Erythroblast (primary cell): ENCODE measurements at regions not wholly inside any gene's neighbourhood (a gene's known extent, or its start where the extent isn't known, plus 50 kb on each side); places are given as distances from the start of the nearest gene placed in this dataset.

Experiments
- GATA1 ChIP-seq: IDR thresholded peaks from 2 replicates; pipeline ENCODE4 v1.6.1; 2011; ENCODE audit warnings: low read depth, mild to moderate bottlenecking, control low read depth, low read length, moderate library complexity
- POLR2A ChIP-seq: IDR thresholded peaks from 2 replicates; pipeline ENCODE4 v1.6.1; 2011; ENCODE audit warnings: mild to moderate bottlenecking, low read length

GRCh38 chr21:16943231-16943630 is 569.6 kb upstream of the CXADR start:
- TF ChIP-seq POLR2A = no peak
- no peak for TF ChIP-seq GATA1
